HEK293T (cell line): ENCODE measurements at regions not wholly inside any gene's neighbourhood (a gene's known extent, or its start where the extent isn't known, plus 50 kb on each side); places are given as distances from the start of the nearest gene placed in this dataset.

Experiments
- BHLHE40 ChIP-seq: fragments of 450-650 bp; IDR thresholded peaks from 2 replicates; pipeline ENCODE4 v1.6.1; 2016; ENCODE audit warnings: mild to moderate bottlenecking, moderate library complexity, borderline replicate concordance
- CTBP1 ChIP-seq: fragments of 450-650 bp; IDR thresholded peaks from 2 replicates; pipeline ENCODE4 v1.6.1; 2016; ENCODE audit warnings: borderline replicate concordance
- ELF4 ChIP-seq: fragments of 450-650 bp; IDR thresholded peaks from 2 replicates; pipeline ENCODE4 v1.6.1; 2017; ENCODE audit warnings: antibody characterized with exemption
- FOXA1 ChIP-seq: fragments of 450-650 bp; IDR thresholded peaks from 2 replicates; pipeline ENCODE4 v1.6.1; 2016; ENCODE audit warnings: mild to moderate bottlenecking
- FOXK2 ChIP-seq: fragments of 450-650 bp; IDR thresholded peaks from 2 replicates; pipeline ENCODE4 v1.6.1; 2016; ENCODE audit warnings: mild to moderate bottlenecking
- FOXM1 ChIP-seq: fragments of 450-650 bp; IDR thresholded peaks from 2 replicates; pipeline ENCODE4 v1.6.1; 2017; ENCODE audit warnings: mild to moderate bottlenecking, borderline replicate concordance
- HDGF ChIP-seq: fragments of 450-650 bp; IDR thresholded peaks from 2 replicates; pipeline ENCODE4 v1.6.1; 2017; ENCODE audit warnings: antibody characterized with exemption, borderline replicate concordance
- L3MBTL2 ChIP-seq: fragments of 450-650 bp; conservative IDR thresholded peaks from 2 replicates; pipeline ENCODE4 v1.6.1; 2016; ENCODE audit warnings: mild to moderate bottlenecking
- LEF1 ChIP-seq: fragments of 450-650 bp; IDR thresholded peaks from 2 replicates; pipeline ENCODE4 v1.6.1; 2017; ENCODE audit warnings: mild to moderate bottlenecking, borderline replicate concordance
- SP1 ChIP-seq: fragments of 450-650 bp; IDR thresholded peaks from 2 replicates; pipeline ENCODE4 v1.6.1; 2017
- SUZ12 ChIP-seq: fragments of 450-650 bp; IDR thresholded peaks from 2 replicates; pipeline ENCODE4 v1.6.1; 2016; ENCODE audit warnings: mild to moderate bottlenecking
- TARDBP ChIP-seq: fragments of 450-650 bp; IDR thresholded peaks from 2 replicates; pipeline ENCODE4 v1.6.1; 2016
- TF ChIP-seq, protein P1 (sequence below): fragments of 450-650 bp; IDR thresholded peaks from 2 replicates; pipeline ENCODE4 v1.6.1; 2016

DNA sequence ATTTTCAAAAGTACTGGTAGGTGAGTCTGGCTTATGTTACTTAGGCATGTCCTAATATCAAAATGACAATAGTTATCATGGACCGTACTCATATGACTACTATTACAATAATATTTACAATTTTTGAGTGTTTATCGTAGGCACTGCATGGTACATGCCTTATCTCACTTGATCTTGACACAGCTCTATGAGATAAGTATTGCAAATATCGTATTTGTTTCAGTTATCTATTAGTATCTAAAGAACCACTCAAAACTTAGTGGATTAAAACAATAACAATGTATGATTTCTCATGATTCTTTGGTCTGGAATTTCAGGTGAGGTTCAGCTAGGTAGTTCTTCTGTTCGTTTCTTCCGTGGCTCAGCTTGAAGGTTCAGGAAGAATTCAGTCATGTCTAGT is 59.7 kb upstream of the XCR1 start:
- no peak for TF ChIP-seq ELF4
- TF ChIP-seq SP1: no peak
- no peak for TF ChIP-seq SUZ12
- TF ChIP-seq FOXA1: no peak
- TF ChIP-seq, protein P1, sequence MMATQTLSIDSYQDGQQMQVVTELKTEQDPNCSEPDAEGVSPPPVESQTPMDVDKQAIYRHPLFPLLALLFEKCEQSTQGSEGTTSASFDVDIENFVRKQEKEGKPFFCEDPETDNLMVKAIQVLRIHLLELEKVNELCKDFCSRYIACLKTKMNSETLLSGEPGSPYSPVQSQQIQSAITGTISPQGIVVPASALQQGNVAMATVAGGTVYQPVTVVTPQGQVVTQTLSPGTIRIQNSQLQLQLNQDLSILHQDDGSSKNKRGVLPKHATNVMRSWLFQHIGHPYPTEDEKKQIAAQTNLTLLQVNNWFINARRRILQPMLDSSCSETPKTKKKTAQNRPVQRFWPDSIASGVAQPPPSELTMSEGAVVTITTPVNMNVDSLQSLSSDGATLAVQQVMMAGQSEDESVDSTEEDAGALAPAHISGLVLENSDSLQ: no peak
- TF ChIP-seq BHLHE40: no peak
- TF ChIP-seq FOXM1: no peak
- TF ChIP-seq TARDBP: no peak
- TF ChIP-seq HDGF: no peak
- no peak for TF ChIP-seq LEF1
- no peak for TF ChIP-seq FOXK2
- TF ChIP-seq CTBP1: no peak
- no peak for TF ChIP-seq L3MBTL2
